ENCODE measurements at regions not wholly inside any gene's neighbourhood (a gene's known extent, or its start where the extent isn't known, plus 50 kb on each side); places are given as distances from the start of the nearest gene placed in this dataset.

- Histone ChIP-seq H4K5ac (ENCODE audit: insufficient read length, low read depth, low read length) (no peak overlapping the region), H3K36me3 (ENCODE audit: control insufficient read depth in 2 of 4, insufficient read depth in 4 of 4, low read length in 3 of 4) (no peaks in the 10 kb centered on the region), H4K20me1 (replicated peaks in 1 of 2; ENCODE audit: control insufficient read depth in 1 of 2, insufficient read depth in 2 of 2, low read length in 2 of 2) (no peaks in the 10 kb centered on the region), H3K23me2 (ENCODE audit: low read depth, low read length) (no peaks in the 10 kb centered on the region), H3K56ac (replicated peaks; ENCODE audit: insufficient read length, low read depth, low read length) (no peak overlapping the region), H2BK12ac (ENCODE audit: low read depth, low read length) (no peak overlapping the region), H3K9ac (replicated peaks in 1 of 4; ENCODE audit: extremely low read depth in 1 of 4, low read depth in 3 of 4, low read length in 3 of 4) (no peak overlapping the region), H3K9me3 (ENCODE audit: insufficient read depth in 2 of 2, low read depth in 1 of 2, low read length in 1 of 2) (no peaks in the 10 kb centered on the region), H3K79me1 (ENCODE audit: low read depth, low read length) (no peaks in the 10 kb centered on the region), H3K18ac (ENCODE audit: extremely low read depth, low read length) (no peak overlapping the region), H3K79me2 (ENCODE audit: control insufficient read depth in 1 of 2, insufficient read depth in 2 of 2, low read length in 2 of 2) (no peaks in the 10 kb centered on the region), H3K14ac (ENCODE audit: insufficient read length) (no peak overlapping the region), H3K4me1 (replicated peaks in 1 of 4; ENCODE audit: control insufficient read depth in 3 of 4, insufficient read depth in 4 of 4, low read length in 3 of 4) (no peaks in the 10 kb centered on the region), H3K23ac (ENCODE audit: insufficient read length) (no peak overlapping the region), H3K27me3 (replicated peaks in 1 of 4; ENCODE audit: control insufficient read depth in 3 of 4, extremely low read depth in 1 of 4, insufficient read depth in 3 of 4, low read length in 3 of 4) (peaks cover 0 to 3% (median 0%) of the 10 kb centered on the region in 4 experiments; a peak in 2 of 7 replicates), H3K4ac (replicated peaks; ENCODE audit: insufficient read length, low read depth, low read length) (no peak overlapping the region), H3K4me3 (ENCODE audit: extremely low read depth in 1 of 4, insufficient read depth in 2 of 4, low read depth in 3 of 4, low read length in 4 of 4) (no peak overlapping the region), H2AK5ac (ENCODE audit: low read depth, low read length) (no peak overlapping the region), H2AFZ (ENCODE audit: low read length) (no peak overlapping the region), H3K4me2 (ENCODE audit: insufficient read depth in 1 of 2, low read depth in 2 of 2, low read length in 2 of 2) (no peak overlapping the region), H4K8ac (ENCODE audit: extremely low read depth, insufficient read depth, low read length) (no peak overlapping the region), H2BK15ac (ENCODE audit: low read length) (no peak overlapping the region), H4K91ac (replicated peaks; ENCODE audit: insufficient read length, low read length) (no peak overlapping the region), H2BK5ac (ENCODE audit: low read depth, low read length) (no peak overlapping the region), H3K27ac (ENCODE audit: low read depth, low read length) (no peak overlapping the region), H2BK120ac (replicated peaks; ENCODE audit: low read depth, low read length) (no peak overlapping the region), H2BK20ac (ENCODE audit: low read length) (no peak overlapping the region)
- POLR2A ChIA-PET (ENCODE audit: partially characterized antibody), result no interaction called here
- no peak for TF ChIP-seq BRCA1 (IDR thresholded peaks at IDR 0.05; ENCODE audit: low read depth, low read length)
- no peak for TF ChIP-seq CREB1 (IDR thresholded peaks at IDR 0.05)
- FAIRE-seq (no peak), DNase-seq (ENCODE audit: low read depth in 1 of 2, low spot score in 2 of 2) (no peak)
- CTCF ChIA-PET (ENCODE audit: partially characterized antibody), result no interaction called here
Observed at GRCh38 chr22:26082866-26083265, 86.4 kb upstream of the SEZ6L start.
